ENCODE measurements at regions not wholly inside any gene's neighbourhood (a gene's known extent, or its start where the extent isn't known, plus 50 kb on each side); places are given as distances from the start of the nearest gene placed in this dataset.
"Not testable (repeated sequence)": the region's sequence is repeated elsewhere in the genome, so short reads cannot be mapped to it uniquely, and the experiment has no call there.

- not testable (repeated sequence) for TF ChIP-seq CTCF (IDR thresholded peaks at IDR 0.05; ENCODE audit: low read length); EZH2 (optimal IDR thresholded peaks at IDR 0.05; ENCODE audit: low read depth, low read length); EZH2phosphoT487 (IDR thresholded peaks at IDR 0.05; ENCODE audit: low read length)
Observed at GRCh38 chr1:81502705-81503104, 298.0 kb upstream of the ADGRL2 start.

Measured in MM.1S (cell line).